Brain pericyte (primary cell): ENCODE measurements at regions not wholly inside any gene's neighbourhood (a gene's known extent, or its start where the extent isn't known, plus 50 kb on each side); places are given as distances from the start of the nearest gene placed in this dataset.
"Not testable (repeated sequence)": the region's sequence is repeated elsewhere in the genome, so short reads cannot be mapped to it uniquely, and the experiment has no call there.

ENCODE experiments used
- DNase-seq: peaks from one replicate; pipeline ENCODE4 v3.0.0-alpha.2; 2012; ENCODE audit warnings: low read depth, low spot score

DNA sequence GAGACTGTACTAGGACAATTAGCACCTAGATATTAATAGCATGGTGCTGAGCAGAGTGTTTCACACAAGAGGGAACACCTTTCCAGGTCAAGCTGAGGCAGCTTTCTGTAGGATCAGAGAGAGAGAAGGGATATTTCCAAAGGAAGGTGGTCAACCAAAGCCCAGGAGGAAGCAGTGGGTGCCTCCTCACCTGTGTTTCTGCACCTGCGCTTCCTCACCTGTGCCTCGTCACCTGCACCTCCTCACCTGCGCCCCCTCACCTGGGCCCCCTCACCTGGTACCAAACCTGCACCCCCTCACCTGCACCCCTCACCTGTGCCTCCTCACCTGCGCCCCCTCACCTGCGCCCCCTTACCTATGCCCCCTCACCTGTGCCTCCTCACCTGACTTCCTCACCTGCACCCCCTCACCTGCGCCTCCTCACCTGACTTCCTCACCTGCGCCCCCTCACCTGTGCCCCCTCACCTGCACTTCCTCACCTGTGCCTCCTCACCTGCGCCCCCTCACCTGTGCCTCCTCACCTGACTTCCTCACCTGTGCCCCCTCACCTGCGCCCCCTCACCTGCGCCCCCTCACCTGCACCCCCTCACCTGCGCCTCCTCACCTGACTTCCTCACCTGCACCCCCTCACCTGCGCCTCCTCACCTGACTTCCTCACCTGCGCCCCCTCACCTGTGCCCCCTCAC lies 67.9 kb downstream of the TTLL2 start:
- no peak for DNase-seq

- no peak for DNase-seq
Measured at GRCh38 chr6:167393731-167394130, 68.8 kb downstream of the TTLL2 start.

DNA sequence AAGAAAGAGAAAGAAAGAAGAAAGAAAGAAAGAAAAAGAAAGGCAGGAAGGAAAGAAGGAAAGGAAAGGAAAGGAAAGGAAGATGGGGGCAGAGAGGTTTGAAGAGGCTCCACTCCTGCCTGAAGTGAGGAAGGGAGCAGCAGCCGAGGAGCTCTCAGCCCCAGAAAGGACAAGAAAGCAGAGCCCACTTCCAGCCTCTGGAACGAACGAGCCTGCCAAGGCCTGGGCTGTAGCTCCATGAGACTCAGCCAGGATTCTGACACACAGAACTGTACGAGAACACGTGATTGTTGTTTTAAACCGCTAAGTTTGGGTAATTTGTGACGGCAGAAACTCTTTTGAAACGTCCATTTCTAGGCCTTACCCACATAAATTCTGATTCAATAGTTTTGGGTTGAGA lies 69.5 kb downstream of the TTLL2 start:
- DNase-seq: no peak

DNA sequence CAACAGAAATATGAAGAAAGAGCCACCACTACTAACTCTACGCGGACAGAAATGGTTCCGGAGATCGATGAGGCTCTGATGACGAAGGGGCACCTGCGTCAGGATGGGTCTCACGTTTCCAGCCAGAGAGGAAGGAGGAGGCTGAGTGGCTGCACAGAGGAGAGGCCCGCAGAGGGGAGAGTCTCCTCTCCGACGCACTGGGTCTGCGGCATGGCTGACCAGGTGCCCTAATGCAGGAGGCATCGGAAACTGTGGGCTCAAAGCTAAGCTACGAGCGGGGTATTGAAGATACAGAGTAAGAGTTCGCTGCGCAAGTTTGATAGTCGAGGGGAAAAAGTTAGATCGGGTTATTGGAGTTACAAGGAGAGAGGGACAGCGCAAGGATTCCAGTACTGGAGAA lies 69.9 kb downstream of the TTLL2 start:
- DNase-seq: no peak

GRCh38 chr6:167396068-167396658 lies 71.3 kb downstream of the TTLL2 start:
- no peak for DNase-seq

DNA sequence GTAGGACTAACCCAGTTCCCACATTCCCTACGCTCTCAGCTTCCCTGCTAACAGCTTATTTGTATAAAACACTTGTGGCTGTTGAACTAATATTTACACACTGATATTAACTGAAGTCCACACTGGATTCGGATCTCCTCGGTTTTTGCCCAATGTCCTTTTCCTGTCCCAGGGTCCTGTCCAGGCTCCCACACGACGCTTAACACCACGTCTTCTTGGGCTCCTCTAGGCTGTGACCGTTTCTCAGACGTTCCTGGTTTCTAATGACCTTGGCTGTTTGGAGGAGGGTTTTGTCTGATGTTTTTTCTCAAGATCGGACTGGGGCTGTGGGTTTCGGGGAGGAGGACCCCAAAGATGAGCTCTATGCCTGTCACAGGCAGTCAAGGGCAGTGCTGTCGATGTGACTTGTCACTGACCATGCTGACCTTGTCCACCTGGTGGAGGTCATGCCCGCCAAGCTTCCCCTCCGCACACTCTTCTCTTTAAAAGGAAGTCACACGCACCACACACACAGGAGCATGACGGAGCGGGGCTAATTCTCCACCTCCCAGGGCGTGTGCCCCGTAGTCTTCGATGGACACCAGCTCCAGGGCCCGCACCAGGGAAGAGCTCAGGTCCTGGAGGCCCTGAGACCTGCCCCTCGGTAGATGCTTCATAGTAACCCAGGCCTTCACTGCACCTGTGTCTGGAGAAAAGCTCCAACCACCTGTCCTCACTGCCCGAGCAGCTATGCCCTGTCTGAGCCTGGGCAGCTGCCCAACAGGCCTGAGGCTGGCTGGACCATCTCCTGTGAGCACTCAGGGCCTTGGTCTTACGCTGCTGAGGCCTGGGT lies 72.0 kb downstream of the TTLL2 start:
- no peak for DNase-seq

DNA sequence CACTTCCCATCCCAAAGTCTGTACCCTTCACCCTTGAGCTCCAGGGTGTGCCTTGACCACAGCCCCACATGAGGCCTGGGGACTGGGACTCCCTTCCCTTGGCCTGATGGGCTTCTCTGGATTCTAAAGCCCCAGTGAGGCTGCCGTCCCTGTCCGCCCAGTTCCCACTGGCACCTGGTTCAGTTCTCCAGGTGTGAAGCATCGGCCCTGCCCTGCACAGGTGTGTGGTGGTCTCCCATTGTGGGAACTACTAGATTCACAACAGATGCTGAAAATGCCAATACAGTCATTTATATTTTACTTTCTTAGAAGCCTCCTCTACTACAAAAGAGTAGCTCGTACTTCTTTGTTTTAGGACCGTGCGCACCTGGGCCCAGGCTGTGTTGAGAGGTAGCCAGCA lies 72.8 kb downstream of the TTLL2 start:
- DNase-seq: no peak

GRCh38 chr6:167398214-167399050 lies 73.5 kb downstream of the TTLL2 start:
- DNase-seq: no peak

DNA sequence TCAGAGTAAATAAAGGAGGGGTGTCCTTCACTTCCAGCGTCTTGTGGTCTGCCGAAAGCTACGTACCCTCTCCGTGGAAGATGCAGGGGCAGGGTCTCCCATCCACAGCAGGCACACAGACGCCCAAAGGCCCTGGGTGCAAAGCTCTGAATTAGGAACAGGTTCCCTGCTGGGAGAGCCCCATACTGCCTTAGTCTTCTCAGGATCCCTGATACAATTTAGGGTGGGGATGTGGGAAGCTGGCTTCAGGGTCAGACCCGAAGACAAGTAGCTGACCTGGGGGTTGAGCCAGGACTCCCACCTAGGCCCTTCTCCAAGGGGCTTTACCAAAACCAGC lies 74.1 kb downstream of the TTLL2 start:
- no peak for DNase-seq

DNA sequence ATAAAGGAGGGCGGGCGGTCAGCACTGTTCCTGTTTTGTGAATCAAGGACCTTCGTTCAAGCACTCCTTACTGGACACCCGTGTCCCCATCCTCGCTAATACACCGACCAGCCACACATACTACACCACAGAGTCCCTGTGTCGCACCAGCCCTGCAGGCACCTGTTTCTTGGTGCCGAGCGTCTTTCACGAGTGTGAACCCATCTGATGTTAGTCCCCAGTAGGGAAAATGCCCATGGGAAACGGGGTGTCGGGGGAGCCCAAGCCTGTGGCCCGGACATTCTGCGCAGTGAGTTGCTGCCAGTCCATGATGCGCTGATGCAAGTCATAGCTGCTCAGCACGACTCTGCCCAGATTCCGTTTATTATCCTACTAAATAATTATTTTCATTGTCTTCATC lies 74.7 kb downstream of the TTLL2 start:
- DNase-seq: no peak

- no peak for DNase-seq
Measured at GRCh38 chr6:167400482-167401138, 75.7 kb downstream of the TTLL2 start.

DNA sequence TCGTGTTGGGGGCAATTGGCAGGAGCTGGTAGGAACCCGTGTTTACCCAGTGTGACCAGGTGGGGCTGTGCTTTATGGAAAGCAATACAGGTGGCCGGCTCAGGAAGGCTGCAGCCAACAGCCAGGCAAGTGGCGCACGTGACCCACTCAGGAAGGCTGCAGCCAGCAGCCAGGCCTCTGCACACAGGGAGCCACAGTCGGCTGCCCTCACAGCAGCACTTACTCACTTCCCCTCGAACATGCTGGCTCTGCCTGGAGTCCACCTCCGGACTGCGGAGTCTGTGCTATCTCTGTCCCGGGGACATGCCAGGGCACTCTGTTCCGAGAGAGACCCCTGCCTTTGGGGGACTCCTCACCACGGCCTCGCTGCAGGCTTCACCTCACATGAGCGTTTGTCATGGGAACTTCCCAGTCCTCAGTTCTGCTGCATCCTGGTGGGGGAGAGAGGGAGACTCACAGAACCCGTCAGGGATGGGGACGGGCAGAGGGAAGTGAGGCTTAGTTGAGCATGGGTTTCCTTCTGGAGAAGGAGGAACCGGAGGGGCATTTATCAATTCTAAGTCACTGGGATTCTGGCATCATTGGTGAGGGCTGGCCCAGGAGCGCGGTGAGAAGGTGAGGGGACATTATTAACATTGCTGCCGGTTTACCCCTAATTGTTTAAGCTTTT lies 76.8 kb downstream of the TTLL2 start:
- no peak for DNase-seq

- DNase-seq: no peak
Measured at GRCh38 chr6:167402195-167402686, 77.4 kb downstream of the TTLL2 start.

- no peak for DNase-seq
Measured at GRCh38 chr6:167403427-167403826, 78.5 kb downstream of the TTLL2 start.

- DNase-seq: no peak
Measured at GRCh38 chr6:167404385-167405049, 79.6 kb downstream of the TTLL2 start.

DNA sequence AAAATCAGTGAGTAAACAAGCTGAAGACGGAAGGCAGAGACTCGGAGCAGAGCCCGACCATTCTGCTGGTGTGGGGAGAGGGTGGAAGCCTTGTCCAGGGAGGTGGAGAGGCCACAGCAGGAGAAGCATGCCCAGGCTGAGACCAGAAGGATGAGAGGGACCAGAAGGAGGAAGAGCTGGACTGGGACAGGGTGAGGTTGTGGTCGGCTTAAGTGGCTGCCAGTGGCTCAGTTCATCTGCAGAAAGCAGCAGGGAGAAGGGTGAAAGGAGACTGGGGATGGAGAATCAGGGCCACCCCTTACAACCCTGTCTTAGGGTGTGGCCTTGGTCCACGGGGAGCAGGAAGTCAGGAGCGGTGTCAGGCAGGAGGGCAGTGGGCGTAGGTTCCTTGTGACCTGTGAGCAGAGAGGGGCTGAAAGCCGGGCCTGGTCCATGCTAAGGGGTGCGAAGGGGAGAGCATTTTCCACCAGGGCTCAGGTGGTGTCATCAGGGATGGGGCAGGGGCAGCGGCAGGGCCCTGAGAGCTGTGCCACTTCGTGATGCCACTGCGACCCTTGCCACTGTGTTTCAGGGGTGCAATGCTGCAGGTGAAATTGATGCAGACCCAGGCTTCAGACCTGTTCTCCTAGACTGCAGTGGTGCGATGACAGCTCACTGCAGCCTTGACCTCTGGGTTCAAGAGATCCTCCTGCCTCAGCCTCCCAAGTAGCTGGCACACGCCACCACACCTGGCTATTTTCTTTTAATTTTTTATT lies 81.1 kb downstream of the TTLL2 start:
- DNase-seq: no peak

DNA sequence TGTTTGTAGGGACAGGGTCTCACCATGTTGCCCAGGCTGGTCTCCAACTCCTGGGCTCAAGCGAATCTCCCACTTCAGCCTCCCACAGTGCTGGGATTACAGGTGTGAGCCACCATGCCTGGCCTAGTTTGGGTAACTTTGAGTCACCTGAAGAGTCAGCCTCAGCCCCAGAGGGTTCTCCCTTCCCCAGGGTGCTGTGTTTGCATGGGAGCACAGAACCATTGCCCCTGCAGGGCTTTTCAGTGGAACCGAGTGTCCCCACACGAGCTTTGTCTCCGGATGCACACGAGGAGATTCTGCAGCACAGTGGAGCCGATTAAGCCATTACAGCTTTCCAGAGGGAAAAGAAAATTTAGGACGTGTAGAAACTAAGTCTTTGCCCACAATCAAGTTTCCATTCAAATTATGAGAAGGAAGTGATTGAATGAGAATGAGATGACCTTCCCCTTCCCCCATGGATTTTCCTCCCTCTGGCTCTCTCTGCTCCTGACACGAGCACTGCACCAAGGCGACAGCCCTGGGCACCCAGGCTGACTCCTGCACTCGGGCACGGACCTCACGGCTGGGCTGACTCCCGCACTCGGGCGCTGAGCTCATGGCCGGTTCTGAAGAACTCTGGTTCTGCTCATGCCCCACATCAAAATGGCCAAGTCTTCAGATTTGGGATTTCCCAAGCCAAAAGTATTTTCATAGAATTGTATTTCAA lies 81.8 kb downstream of the TTLL2 start:
- not testable (repeated sequence) for DNase-seq

DNA sequence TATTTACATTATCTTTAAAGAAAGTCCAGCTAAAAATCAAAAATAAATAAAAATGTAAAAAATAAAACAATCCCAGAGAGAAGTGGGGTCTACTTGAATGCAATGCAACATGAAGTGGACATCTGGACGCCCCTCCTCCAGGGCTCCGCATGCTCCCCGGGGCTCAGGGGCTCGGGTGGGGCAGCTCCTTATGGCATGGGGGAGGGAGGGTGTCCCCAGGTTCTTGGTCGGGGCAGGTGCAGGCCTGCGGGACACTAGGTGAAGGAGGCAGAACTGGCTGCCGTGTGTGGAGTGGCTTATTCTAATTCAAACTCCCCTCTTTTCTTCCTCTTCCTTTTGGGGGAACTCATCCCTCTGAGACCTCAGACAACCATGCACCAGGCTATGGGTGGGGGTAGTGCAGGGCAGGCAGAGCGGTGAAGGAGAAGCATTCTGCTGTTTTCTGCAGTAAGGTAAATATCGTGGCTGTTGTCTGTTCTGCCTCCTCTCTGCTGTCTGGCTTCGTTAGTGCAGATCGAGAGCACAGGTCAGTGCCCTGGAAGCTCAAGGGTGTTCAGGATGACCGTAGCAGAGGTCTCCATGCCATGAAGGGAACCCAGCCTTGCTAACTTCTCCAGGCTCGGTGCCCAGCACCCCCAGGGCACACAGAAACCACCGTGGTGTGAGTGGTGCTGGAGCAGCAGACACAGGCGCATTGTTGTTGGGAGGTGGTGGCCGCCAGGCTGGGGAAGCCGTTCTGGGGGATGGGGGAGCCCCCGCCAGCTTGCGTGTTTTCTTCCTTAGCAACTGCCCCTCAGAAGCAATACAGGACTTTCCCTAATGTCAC lies 82.6 kb downstream of the TTLL2 start:
- DNase-seq: no peak
